Panc1 (cell line): ENCODE measurements at regions not wholly inside any gene's neighbourhood (a gene's known extent, or its start where the extent isn't known, plus 50 kb on each side); places are given as distances from the start of the nearest gene placed in this dataset.

Experiments used
- ATAC-seq: fragments of 200-7000 bp; cut with Tn5 transposase; 2 replicates; pipeline ENCODE4 v1.9.1; 2020; ENCODE audit warnings: mild to moderate bottlenecking, moderate library complexity
- BruUV-seq: library from RNA; stranded (reverse); fragments of 400-500 nt; replicated peaks from 2 replicates; lab custom pipeline; 2021; lab: Mats Ljungman, UMichigan
- CTCF ChIA-PET: fragments of 300-600 bp; sonication (Branson Sonifier 250); formaldehyde crosslinking; loops from one replicate; lab custom pipeline; 2022; ENCODE audit warnings: antibody characterized with exemption; lab: Charles Lee
- POLR2A ChIA-PET: fragments of 300-600 bp; sonication (Branson Sonifier 250); formaldehyde crosslinking; loops from one replicate; lab custom pipeline; 2022; ENCODE audit warnings: antibody characterized with exemption; lab: Charles Lee
- DNase-seq: peaks from one replicate; pipeline ENCODE4 v3.0.0-alpha.2; 2010; ENCODE audit warnings: low read depth, low spot score
- H3K27ac ChIP-seq: 2 replicates; pipeline ENCODE4 v1.5.1; 2011; ENCODE audit warnings: mild to moderate bottlenecking, low read length, inconsistent platforms
- H3K27me3 ChIP-seq: fragments of 200-500 bp; sonication (Bioruptor generic); 2 replicates; pipeline ENCODE4 v1.6.0; 2014; ENCODE audit warnings: low read length, inconsistent platforms; ENCODE audit not compliant: control insufficient read depth, insufficient read depth
- H3K36me3 ChIP-seq: fragments of 200-500 bp; sonication (Bioruptor generic); 2 replicates; pipeline ENCODE4 v1.5.1; 2014; ENCODE audit warnings: inconsistent platforms, mild to moderate bottlenecking, low read length, moderate library complexity; ENCODE audit not compliant: control insufficient read depth, insufficient read depth
- H3K4me1 ChIP-seq: 2 replicates; pipeline ENCODE4 v1.5.1; 2011; ENCODE audit warnings: inconsistent platforms, mild to moderate bottlenecking, low read length, moderate library complexity; ENCODE audit not compliant: control insufficient read depth, insufficient read depth
- H3K4me3 ChIP-seq, 2 experiments: 2 replicates each; pipeline ENCODE4 v1.5.1; 2011 to 2012; ENCODE audit warnings: low read depth in 2 of 2, low read length in 2 of 2, mild to moderate bottlenecking in 2 of 2, inconsistent platforms in 1 of 2, moderate library complexity in 1 of 2
- H3K9me3 ChIP-seq: fragments of 200-500 bp; sonication (Bioruptor generic); 2 replicates; pipeline ENCODE4 v1.5.1; 2014; ENCODE audit warnings: low read depth, mild to moderate bottlenecking, inconsistent platforms, low read length, moderate library complexity; ENCODE audit not compliant: control insufficient read depth, insufficient read depth
- POLR2AphosphoS5 ChIP-seq: IDR thresholded peaks from 2 replicates; pipeline ENCODE4 v1.6.1; 2012; ENCODE audit warnings: mild to moderate bottlenecking, low read depth, low read length, moderate library complexity
- SIN3A ChIP-seq: IDR thresholded peaks from 2 replicates; pipeline ENCODE4 v1.6.1; 2012; ENCODE audit warnings: low read depth, mild to moderate bottlenecking, low read length, moderate library complexity, borderline replicate concordance; ENCODE audit not compliant: insufficient read depth
- TCF7L2 ChIP-seq: IDR thresholded peaks from 2 replicates; pipeline ENCODE4 v1.6.1; 2011; ENCODE audit warnings: mild to moderate bottlenecking, low read depth, low read length, inconsistent platforms
- in situ Hi-C: cut with HindIII; loops from 2 replicates; pipeline ENCODE4 v1.10.0; 2016; ENCODE audit warnings: low sequenced_read_pairs, low pct_unique_long_range_greater_than_20kb
- intact Hi-C: fragments of 100-400 bp; cut with micrococcal nuclease; formaldehyde crosslinking; loops from one replicate; pipeline ENCODE4 v1.10.0; 2022; ENCODE audit not compliant: unreplicated experiment
- TF ChIP-seq, protein P1 (sequence below): fragments of 450-650 bp; IDR thresholded peaks from 2 replicates; pipeline ENCODE4 v1.5.1; 2017; ENCODE audit warnings: mild to moderate bottlenecking
- TF ChIP-seq, protein P2 (sequence below), 2 experiments: IDR thresholded peaks; 2 replicates each; pipeline ENCODE4 v1.6.1; 2011 to 2012; ENCODE audit warnings: low read depth in 2 of 2, control low read depth in 1 of 2, low read length in 1 of 2, mild to moderate bottlenecking in 1 of 2, moderate library complexity in 1 of 2; ENCODE audit not compliant: insufficient read depth in 1 of 2

DNA sequence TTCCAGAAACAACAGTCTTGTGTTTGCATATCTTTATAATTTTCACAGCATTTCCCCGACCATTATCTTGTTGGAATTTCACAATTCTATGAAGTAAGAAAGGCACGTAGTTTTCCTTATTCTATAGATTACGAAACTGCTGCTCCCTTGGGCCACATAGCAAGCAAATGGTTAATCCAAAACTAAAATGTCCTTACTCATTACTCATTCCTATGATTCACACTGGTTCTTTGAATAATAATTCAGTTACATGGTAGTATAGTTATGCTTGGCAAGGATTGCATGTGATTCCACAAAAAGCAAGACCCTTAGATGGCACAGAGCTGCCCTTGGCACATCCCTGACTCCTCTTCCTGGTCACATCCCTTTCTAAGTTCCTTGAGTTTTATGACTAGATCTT lies 51.2 kb downstream of the OR13H1 start:
- H3K27me3 ChIP-seq, result peaks cover 12% of the 10 kb centered on the region; the same call in 1 of the 2 replicates
- ChIA-PET POLR2A (no interaction called here), CTCF (no interaction called here)
- no peaks in the 10 kb centered on the region for H3K4me1 ChIP-seq
- TF ChIP-seq, protein P1, sequence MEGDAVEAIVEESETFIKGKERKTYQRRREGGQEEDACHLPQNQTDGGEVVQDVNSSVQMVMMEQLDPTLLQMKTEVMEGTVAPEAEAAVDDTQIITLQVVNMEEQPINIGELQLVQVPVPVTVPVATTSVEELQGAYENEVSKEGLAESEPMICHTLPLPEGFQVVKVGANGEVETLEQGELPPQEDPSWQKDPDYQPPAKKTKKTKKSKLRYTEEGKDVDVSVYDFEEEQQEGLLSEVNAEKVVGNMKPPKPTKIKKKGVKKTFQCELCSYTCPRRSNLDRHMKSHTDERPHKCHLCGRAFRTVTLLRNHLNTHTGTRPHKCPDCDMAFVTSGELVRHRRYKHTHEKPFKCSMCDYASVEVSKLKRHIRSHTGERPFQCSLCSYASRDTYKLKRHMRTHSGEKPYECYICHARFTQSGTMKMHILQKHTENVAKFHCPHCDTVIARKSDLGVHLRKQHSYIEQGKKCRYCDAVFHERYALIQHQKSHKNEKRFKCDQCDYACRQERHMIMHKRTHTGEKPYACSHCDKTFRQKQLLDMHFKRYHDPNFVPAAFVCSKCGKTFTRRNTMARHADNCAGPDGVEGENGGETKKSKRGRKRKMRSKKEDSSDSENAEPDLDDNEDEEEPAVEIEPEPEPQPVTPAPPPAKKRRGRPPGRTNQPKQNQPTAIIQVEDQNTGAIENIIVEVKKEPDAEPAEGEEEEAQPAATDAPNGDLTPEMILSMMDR, result no peak
- TF ChIP-seq SIN3A (no peak), POLR2AphosphoS5 (no peak), TCF7L2 (no peak)
- TF ChIP-seq, protein P2, sequence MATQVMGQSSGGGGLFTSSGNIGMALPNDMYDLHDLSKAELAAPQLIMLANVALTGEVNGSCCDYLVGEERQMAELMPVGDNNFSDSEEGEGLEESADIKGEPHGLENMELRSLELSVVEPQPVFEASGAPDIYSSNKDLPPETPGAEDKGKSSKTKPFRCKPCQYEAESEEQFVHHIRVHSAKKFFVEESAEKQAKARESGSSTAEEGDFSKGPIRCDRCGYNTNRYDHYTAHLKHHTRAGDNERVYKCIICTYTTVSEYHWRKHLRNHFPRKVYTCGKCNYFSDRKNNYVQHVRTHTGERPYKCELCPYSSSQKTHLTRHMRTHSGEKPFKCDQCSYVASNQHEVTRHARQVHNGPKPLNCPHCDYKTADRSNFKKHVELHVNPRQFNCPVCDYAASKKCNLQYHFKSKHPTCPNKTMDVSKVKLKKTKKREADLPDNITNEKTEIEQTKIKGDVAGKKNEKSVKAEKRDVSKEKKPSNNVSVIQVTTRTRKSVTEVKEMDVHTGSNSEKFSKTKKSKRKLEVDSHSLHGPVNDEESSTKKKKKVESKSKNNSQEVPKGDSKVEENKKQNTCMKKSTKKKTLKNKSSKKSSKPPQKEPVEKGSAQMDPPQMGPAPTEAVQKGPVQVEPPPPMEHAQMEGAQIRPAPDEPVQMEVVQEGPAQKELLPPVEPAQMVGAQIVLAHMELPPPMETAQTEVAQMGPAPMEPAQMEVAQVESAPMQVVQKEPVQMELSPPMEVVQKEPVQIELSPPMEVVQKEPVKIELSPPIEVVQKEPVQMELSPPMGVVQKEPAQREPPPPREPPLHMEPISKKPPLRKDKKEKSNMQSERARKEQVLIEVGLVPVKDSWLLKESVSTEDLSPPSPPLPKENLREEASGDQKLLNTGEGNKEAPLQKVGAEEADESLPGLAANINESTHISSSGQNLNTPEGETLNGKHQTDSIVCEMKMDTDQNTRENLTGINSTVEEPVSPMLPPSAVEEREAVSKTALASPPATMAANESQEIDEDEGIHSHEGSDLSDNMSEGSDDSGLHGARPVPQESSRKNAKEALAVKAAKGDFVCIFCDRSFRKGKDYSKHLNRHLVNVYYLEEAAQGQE (IDR thresholded peaks at IDR 0.05; ENCODE audit: insufficient read depth in 1 of 2, low read depth in 2 of 2, low read length in 1 of 2), result no peak
- H3K27ac ChIP-seq, result no peak overlapping the region
- DNase-seq, result no peak
- H3K36me3 ChIP-seq, result no peaks in the 10 kb centered on the region
- intact Hi-C loops (no loop called here), in situ Hi-C loops (no loop called here)
- no peaks in the 10 kb centered on the region for H3K9me3 ChIP-seq
- no TSS peak for BruUV-seq
- H3K4me3 ChIP-seq, result no peak overlapping the region
- ATAC-seq, result no peak

DNA sequence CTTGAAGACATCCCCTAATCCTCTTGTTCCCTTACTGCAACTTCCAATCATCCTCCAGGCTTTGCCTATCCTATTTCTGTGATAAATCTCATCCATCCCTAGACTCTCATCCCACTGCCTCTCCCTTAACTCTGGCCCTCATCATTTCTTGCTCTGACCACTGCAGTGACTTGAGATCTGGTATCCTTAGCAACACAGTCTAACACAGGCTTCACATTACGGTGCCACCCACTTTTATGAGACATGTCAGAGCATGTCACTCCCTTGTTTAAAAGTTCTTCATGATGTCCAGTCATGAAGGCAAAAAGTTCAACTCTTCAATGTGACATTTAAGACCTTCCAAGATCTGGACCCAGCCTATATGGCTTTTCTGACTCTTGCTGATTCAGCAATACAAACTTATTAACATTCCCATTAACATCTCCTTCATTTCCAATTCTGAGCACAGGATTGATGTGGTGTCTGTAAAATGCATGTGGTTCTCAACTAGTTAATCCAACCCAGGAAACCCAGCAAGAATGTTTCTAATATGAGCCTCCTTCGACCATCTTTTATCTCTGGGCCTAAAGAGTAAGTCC lies 64.0 kb downstream of the OR13H1 start:
- POLR2A ChIA-PET, result no interaction called here
- in situ Hi-C loops, result no loop called here

More for the DNA sequence above, 64.0 kb downstream of the OR13H1 start:
- DNase-seq, result no peak
- Histone ChIP-seq H3K4me1 (no peaks in the 10 kb centered on the region), H3K9me3 (no peaks in the 10 kb centered on the region), H3K36me3 (no peaks in the 10 kb centered on the region), H3K4me3 (no peak overlapping the region), H3K27me3 (peaks cover 3% of the 10 kb centered on the region), H3K27ac (no peak overlapping the region)
- TF ChIP-seq, protein P2 (IDR thresholded peaks at IDR 0.05; ENCODE audit: insufficient read depth in 1 of 2, low read depth in 2 of 2, low read length in 1 of 2), result no peak
- TF ChIP-seq, protein P1, result no peak
- TF ChIP-seq POLR2AphosphoS5, result no peak
- TF ChIP-seq TCF7L2, result no peak
- TF ChIP-seq SIN3A, result no peak
- intact Hi-C loops, result no loop called here
- no peak for ATAC-seq
- CTCF ChIA-PET, result no interaction called here
- BruUV-seq, result no TSS peak
